ENCODE measurements at regions not wholly inside any gene's neighbourhood (a gene's known extent, or its start where the extent isn't known, plus 50 kb on each side); places are given as distances from the start of the nearest gene placed in this dataset.

DNA sequence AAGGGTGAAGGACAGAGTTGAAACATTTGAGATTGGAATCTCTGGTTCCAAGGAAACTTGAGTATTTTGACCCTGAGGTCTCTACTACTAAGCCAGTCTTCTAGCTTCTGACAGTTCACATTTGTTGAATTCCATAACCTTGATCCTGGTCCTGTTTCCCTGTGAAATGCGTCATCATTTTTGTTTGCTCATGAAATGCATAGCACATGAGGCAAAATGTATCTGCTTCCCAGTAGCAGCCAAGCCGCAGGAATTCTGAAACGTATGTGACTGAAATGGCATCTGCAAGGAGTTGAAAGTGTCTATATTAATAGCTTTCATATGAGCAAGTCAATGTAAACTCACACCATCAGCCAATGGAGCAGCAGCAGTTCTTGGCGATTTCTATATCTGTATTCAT lies 307.9 kb downstream of the CSNK1G3 start:
- TF ChIP-seq, protein P1, sequence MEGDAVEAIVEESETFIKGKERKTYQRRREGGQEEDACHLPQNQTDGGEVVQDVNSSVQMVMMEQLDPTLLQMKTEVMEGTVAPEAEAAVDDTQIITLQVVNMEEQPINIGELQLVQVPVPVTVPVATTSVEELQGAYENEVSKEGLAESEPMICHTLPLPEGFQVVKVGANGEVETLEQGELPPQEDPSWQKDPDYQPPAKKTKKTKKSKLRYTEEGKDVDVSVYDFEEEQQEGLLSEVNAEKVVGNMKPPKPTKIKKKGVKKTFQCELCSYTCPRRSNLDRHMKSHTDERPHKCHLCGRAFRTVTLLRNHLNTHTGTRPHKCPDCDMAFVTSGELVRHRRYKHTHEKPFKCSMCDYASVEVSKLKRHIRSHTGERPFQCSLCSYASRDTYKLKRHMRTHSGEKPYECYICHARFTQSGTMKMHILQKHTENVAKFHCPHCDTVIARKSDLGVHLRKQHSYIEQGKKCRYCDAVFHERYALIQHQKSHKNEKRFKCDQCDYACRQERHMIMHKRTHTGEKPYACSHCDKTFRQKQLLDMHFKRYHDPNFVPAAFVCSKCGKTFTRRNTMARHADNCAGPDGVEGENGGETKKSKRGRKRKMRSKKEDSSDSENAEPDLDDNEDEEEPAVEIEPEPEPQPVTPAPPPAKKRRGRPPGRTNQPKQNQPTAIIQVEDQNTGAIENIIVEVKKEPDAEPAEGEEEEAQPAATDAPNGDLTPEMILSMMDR (IDR thresholded peaks at IDR 0.05), result no peak
- Histone ChIP-seq H4K20me1 (ENCODE audit: insufficient read depth, low read length) (no peaks in the 10 kb centered on the region), H3K79me2 (ENCODE audit: insufficient read depth, low read length) (no peaks in the 10 kb centered on the region), H3K9me3 (replicated peaks in 1 of 2; ENCODE audit: control insufficient read depth in 1 of 2, insufficient read depth in 1 of 2, low read length in 2 of 2) (peaks cover 6 to 8% of the 10 kb centered on the region in 2 donors), H3K27ac (ENCODE audit: low read depth in 1 of 2, low read length in 2 of 2) (no peak overlapping the region), H3K4me2 (replicated peaks; ENCODE audit: extremely low read depth, low read length, poor library complexity, severe bottlenecking) (no peak overlapping the region), H2AFZ (ENCODE audit: insufficient read depth, low read depth, low read length, poor library complexity, severe bottlenecking) (no peak overlapping the region), H3K9ac (ENCODE audit: insufficient read depth, low read length, poor library complexity, severe bottlenecking) (no peak overlapping the region), H3K4me3 (replicated peaks in 1 of 3; ENCODE audit: low read depth in 2 of 3, low read length in 3 of 3) (no peak overlapping the region), H3K4me1 (ENCODE audit: control insufficient read depth in 1 of 2, insufficient read depth in 2 of 2, low read length in 2 of 2) (no peaks in the 10 kb centered on the region), H3K36me3 (replicated peaks in 1 of 2; ENCODE audit: control insufficient read depth in 1 of 2, insufficient read depth in 2 of 2, low read length in 2 of 2) (no peaks in the 10 kb centered on the region), H3K27me3 (ENCODE audit: control insufficient read depth in 2 of 2, insufficient read depth in 2 of 2, low read length in 2 of 2) (no peaks in the 10 kb centered on the region)
- no peak overlapping the region for H3K4me3 Mint-ChIP-seq
- peaks cover 2 to 8% (median 6%) of the 10 kb centered on the region in 7 donors for H3K9me3 Mint-ChIP-seq
- no peaks in the 10 kb centered on the region for H3K36me3 Mint-ChIP-seq
- no peaks in the 10 kb centered on the region for H3K27me3 Mint-ChIP-seq (ENCODE audit: low read depth in 3 of 3)
- intact Hi-C loops (cut with micrococcal nuclease), result no loop called here
- WGBS (ENCODE audit: insufficient coverage), result 96% methylated on average over 3 of the region's 4 CpGs
- H3K4me1 Mint-ChIP-seq, result no peaks in the 10 kb centered on the region
- DNase-seq, result no peak
- no peak overlapping the region for H3K27ac Mint-ChIP-seq

GRCh38 chr5:123819386-123819785 lies 307.4 kb downstream of the CSNK1G3 start:
- Histone ChIP-seq H3K79me2 (ENCODE audit: insufficient read depth, low read length) (no peaks in the 10 kb centered on the region), H3K9me3 (replicated peaks in 1 of 2; ENCODE audit: control insufficient read depth in 1 of 2, insufficient read depth in 1 of 2, low read length in 2 of 2) (peaks cover 6 to 8% of the 10 kb centered on the region in 2 donors), H4K20me1 (ENCODE audit: insufficient read depth, low read length) (no peaks in the 10 kb centered on the region), H3K4me3 (replicated peaks in 1 of 3; ENCODE audit: low read depth in 2 of 3, low read length in 3 of 3) (no peak overlapping the region), H3K9ac (ENCODE audit: insufficient read depth, low read length, poor library complexity, severe bottlenecking) (no peak overlapping the region), H3K27me3 (ENCODE audit: control insufficient read depth in 2 of 2, insufficient read depth in 2 of 2, low read length in 2 of 2) (no peaks in the 10 kb centered on the region), H2AFZ (ENCODE audit: insufficient read depth, low read depth, low read length, poor library complexity, severe bottlenecking) (no peak overlapping the region), H3K4me1 (ENCODE audit: control insufficient read depth in 1 of 2, insufficient read depth in 2 of 2, low read length in 2 of 2) (no peaks in the 10 kb centered on the region), H3K36me3 (replicated peaks in 1 of 2; ENCODE audit: control insufficient read depth in 1 of 2, insufficient read depth in 2 of 2, low read length in 2 of 2) (no peaks in the 10 kb centered on the region), H3K4me2 (replicated peaks; ENCODE audit: extremely low read depth, low read length, poor library complexity, severe bottlenecking) (no peak overlapping the region), H3K27ac (ENCODE audit: low read depth in 1 of 2, low read length in 2 of 2) (no peak overlapping the region)
- Mint-ChIP-seq H3K27me3 (ENCODE audit: low read depth in 3 of 3) (no peaks in the 10 kb centered on the region), H3K4me1 (no peaks in the 10 kb centered on the region), H3K4me3 (no peak overlapping the region), H3K9me3 (peaks cover 0 to 7% (median 6%) of the 10 kb centered on the region in 7 donors), H3K27ac (no peak overlapping the region), H3K36me3 (no peaks in the 10 kb centered on the region)
- intact Hi-C loops (cut with micrococcal nuclease), result no loop called here
- no CpG with 5 or more reads among the region's 3 CpGs for WGBS (ENCODE audit: insufficient coverage)
- TF ChIP-seq, protein P1 (IDR thresholded peaks at IDR 0.05), result no peak
- no peak for DNase-seq

Data from CD14-positive monocyte (primary cell).